Ectodermal cell (in vitro differentiated cells): ENCODE measurements at regions not wholly inside any gene's neighbourhood (a gene's known extent, or its start where the extent isn't known, plus 50 kb on each side); places are given as distances from the start of the nearest gene placed in this dataset.

Experiments
- H3K27ac ChIP-seq: 2 replicates; pipeline ENCODE4 v1.7.0; 2013; ENCODE audit warnings: mild to moderate bottlenecking, low read depth, low read length; ENCODE audit not compliant: insufficient read depth, poor library complexity, severe bottlenecking
- H3K27me3 ChIP-seq: 2 replicates; pipeline ENCODE4 v1.7.0; 2013; ENCODE audit warnings: mild to moderate bottlenecking, low read length; ENCODE audit not compliant: insufficient read depth, control insufficient read depth, poor library complexity, severe bottlenecking
- H3K36me3 ChIP-seq: one replicate; pipeline ENCODE4 v1.7.0; 2013; ENCODE audit warnings: low read length; ENCODE audit not compliant: control insufficient read depth, insufficient read depth
- H3K4me1 ChIP-seq: one replicate; pipeline ENCODE4 v1.7.0; 2013; ENCODE audit warnings: low read length; ENCODE audit not compliant: control insufficient read depth, insufficient read depth
- H3K4me3 ChIP-seq: 2 replicates; pipeline ENCODE4 v1.7.0; 2013; ENCODE audit warnings: low read depth, low read length, control low read depth; ENCODE audit not compliant: insufficient read depth
- H3K9me3 ChIP-seq: 2 replicates; pipeline ENCODE4 v1.7.0; 2013; ENCODE audit warnings: mild to moderate bottlenecking, low read length, moderate library complexity; ENCODE audit not compliant: control insufficient read depth
- WGBS, 2 experiments: methylation state at CpG; one replicate each; pipeline ENCODE4 v1.1.7; 2013; ENCODE audit warnings: missing lambda C conversion rate in 2 of 2; 5-methylcytosine and 5-hydroxymethylcytosine counted together

GRCh38 chr1:164311377-164311776 lies 247.6 kb upstream of the PBX1 start:
- Histone ChIP-seq H3K4me3 (no peak overlapping the region), H3K9me3 (no peaks in the 10 kb centered on the region), H3K36me3 (no peaks in the 10 kb centered on the region), H3K27me3 (no peaks in the 10 kb centered on the region), H3K4me1 (no peaks in the 10 kb centered on the region), H3K27ac (no peak overlapping the region)
- 83 to 84% methylated on average over 5 of the region's 5 CpGs for WGBS, 2 experiments

- WGBS, 2 experiments = 7 to 10% methylated on average over 52 to 54 of the region's 56 CpGs
- no peaks in the 10 kb centered on the region for H3K9me3 ChIP-seq
- H3K27me3 ChIP-seq = peaks cover 30% of the 10 kb centered on the region
- H3K4me3 ChIP-seq = peak overlapping the region; percentile 35
- H3K4me1 ChIP-seq = peaks cover 5% of the 10 kb centered on the region
- H3K36me3 ChIP-seq = no peaks in the 10 kb centered on the region
- no peak overlapping the region for H3K27ac ChIP-seq
These were observed 237.9 kb upstream of the PBX1 start for GRCh38 chr1:164320790-164321731.

DNA sequence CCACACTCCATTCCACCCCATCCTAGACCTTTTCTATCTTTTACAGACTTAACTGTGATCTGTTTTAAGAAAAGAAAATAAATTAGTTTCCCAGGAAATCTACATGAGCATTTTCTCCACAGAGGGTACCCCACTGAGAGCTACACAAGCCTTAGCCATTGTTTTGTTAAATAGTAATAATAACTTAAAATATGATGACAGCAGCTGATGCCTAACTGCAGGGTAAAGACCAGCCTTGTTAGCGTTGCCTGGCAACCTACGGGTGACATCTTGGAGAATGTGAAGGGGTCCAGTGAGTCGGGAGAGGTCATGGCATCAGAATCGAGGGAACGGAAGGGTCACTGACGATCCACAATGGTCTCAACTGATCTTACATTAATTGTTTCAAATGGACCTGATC lies 233.2 kb upstream of the PBX1 start:
- Histone ChIP-seq H3K4me3 (no peak overlapping the region), H3K9me3 (no peaks in the 10 kb centered on the region), H3K27ac (no peak overlapping the region), H3K27me3 (peaks cover 21% of the 10 kb centered on the region), H3K36me3 (no peaks in the 10 kb centered on the region), H3K4me1 (no peaks in the 10 kb centered on the region)
- WGBS, 2 experiments = 83 to 86% methylated on average over 6 of the region's 6 CpGs

GRCh38 chr1:164333387-164333786 lies 225.6 kb upstream of the PBX1 start:
- H3K36me3 ChIP-seq = no peaks in the 10 kb centered on the region
- WGBS, 2 experiments = 90 to 93% methylated on average over 4 to 5 of the region's 5 CpGs
- no peaks in the 10 kb centered on the region for H3K27me3 ChIP-seq
- H3K4me1 ChIP-seq = no peaks in the 10 kb centered on the region
- H3K27ac ChIP-seq = no peak overlapping the region
- H3K9me3 ChIP-seq = no peaks in the 10 kb centered on the region
- no peak overlapping the region for H3K4me3 ChIP-seq

GRCh38 chr1:164337394-164337793 lies 221.6 kb upstream of the PBX1 start:
- WGBS, 2 experiments = 85 to 88% methylated on average over 2 of the region's 2 CpGs
- Histone ChIP-seq H3K9me3 (no peaks in the 10 kb centered on the region), H3K36me3 (no peaks in the 10 kb centered on the region), H3K27me3 (no peaks in the 10 kb centered on the region), H3K4me3 (no peak overlapping the region), H3K4me1 (no peaks in the 10 kb centered on the region), H3K27ac (no peak overlapping the region)

- WGBS, 2 experiments = 76 to 81% methylated on average over 1 of the region's 1 CpG
- no peak overlapping the region for H3K4me3 ChIP-seq
- H3K27ac ChIP-seq = no peak overlapping the region
- H3K9me3 ChIP-seq = no peaks in the 10 kb centered on the region
- no peaks in the 10 kb centered on the region for H3K4me1 ChIP-seq
- no peaks in the 10 kb centered on the region for H3K36me3 ChIP-seq
- H3K27me3 ChIP-seq = no peaks in the 10 kb centered on the region
These were observed 221.1 kb upstream of the PBX1 start for GRCh38 chr1:164337885-164338284.

- H3K4me1 ChIP-seq = no peaks in the 10 kb centered on the region
- H3K27ac ChIP-seq = no peak overlapping the region
- no peaks in the 10 kb centered on the region for H3K27me3 ChIP-seq
- WGBS, 2 experiments = 68 to 69% methylated on average over 2 of the region's 2 CpGs
- H3K36me3 ChIP-seq = no peaks in the 10 kb centered on the region
- H3K4me3 ChIP-seq = no peak overlapping the region
- no peaks in the 10 kb centered on the region for H3K9me3 ChIP-seq
These were observed 215.8 kb upstream of the PBX1 start for GRCh38 chr1:164343189-164343588.

DNA sequence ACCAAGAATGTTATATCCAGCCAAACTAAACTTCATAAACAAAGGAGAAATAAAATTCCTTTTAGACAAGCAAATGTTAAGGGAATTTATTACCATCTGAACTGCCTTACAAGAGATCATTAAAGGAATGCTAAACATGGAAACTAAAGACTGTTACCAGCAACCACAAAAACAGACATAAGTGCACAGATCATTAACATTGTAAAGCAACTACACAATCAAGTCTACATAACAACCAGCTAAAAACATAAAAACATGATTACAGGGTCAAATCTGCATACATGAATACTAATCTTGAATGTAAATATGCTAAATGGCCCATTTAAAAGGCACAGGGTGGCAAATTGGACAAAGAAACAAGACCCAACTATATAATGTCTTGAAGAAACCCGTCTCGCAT lies 211.0 kb upstream of the PBX1 start:
- H3K27ac ChIP-seq = no peak overlapping the region
- H3K36me3 ChIP-seq = no peaks in the 10 kb centered on the region
- no peaks in the 10 kb centered on the region for H3K9me3 ChIP-seq
- H3K4me1 ChIP-seq = no peaks in the 10 kb centered on the region
- no peaks in the 10 kb centered on the region for H3K27me3 ChIP-seq
- H3K4me3 ChIP-seq = no peak overlapping the region
- 97 to 100% methylated on average over 2 of the region's 2 CpGs for WGBS, 2 experiments

DNA sequence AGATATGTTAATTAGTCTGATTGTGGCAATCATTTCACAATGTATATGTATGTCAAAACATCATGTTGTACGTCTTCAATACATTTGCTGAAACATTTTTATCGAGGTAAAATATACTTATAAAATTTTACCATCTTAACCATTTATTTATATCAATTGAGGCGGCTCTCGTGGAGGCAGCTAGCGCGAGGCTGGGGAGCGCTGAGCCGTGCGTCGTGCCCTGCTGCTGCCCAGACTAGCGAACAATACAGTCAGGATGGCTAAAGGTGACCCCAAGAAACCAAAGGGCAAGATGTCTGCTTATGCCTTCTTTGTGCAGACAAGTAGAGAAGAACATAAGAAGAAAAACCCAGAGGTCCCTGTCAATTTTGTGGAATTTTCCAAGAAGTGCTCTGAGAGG lies 202.5 kb upstream of the PBX1 start:
- no peak overlapping the region for H3K4me3 ChIP-seq

DNA sequence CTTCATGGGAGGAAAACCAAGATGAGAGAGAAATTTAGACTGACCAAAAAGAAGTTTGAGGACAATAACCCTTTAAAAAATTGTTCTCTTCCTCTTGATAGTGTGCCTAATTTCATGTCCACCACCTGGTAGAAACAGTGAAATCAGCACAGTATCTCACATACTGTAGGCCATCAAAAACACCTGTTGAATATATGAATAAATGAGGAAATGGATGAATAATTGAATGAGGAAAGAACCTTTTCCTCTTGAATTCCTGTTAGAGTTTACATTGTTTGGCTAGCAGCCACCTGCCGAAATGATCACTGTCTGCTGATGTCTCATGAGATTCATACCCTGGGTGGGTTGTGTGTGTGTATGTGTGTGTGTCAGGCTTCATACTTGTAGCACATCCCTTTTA lies 198.7 kb upstream of the PBX1 start:
- Histone ChIP-seq H3K27ac (no peak overlapping the region), H3K4me3 (no peak overlapping the region), H3K27me3 (no peaks in the 10 kb centered on the region), H3K9me3 (no peaks in the 10 kb centered on the region), H3K4me1 (no peaks in the 10 kb centered on the region), H3K36me3 (no peaks in the 10 kb centered on the region)
- WGBS, 2 experiments = 100% methylated on average over 1 of the region's 1 CpG

More for the DNA sequence above, 202.5 kb upstream of the PBX1 start:
- H3K27me3 ChIP-seq = no peaks in the 10 kb centered on the region
- no peaks in the 10 kb centered on the region for H3K9me3 ChIP-seq
- WGBS, 2 experiments = 96 to 100% methylated on average over 11 of the region's 11 CpGs
- no peak overlapping the region for H3K27ac ChIP-seq
- H3K4me1 ChIP-seq = no peaks in the 10 kb centered on the region
- H3K36me3 ChIP-seq = no peaks in the 10 kb centered on the region
